ENCODE measurements at regions not wholly inside any gene's neighbourhood (a gene's known extent, or its start where the extent isn't known, plus 50 kb on each side); places are given as distances from the start of the nearest gene placed in this dataset.

- no peaks in the 10 kb centered on the region for H3K36me3 Mint-ChIP-seq (ENCODE audit: low read depth)
- H3K27ac Mint-ChIP-seq, result no peak overlapping the region
- H3K4me3 Mint-ChIP-seq, result no peak overlapping the region
- peaks cover 15% of the 10 kb centered on the region for H3K4me1 Mint-ChIP-seq (ENCODE audit: low read depth)
- H3K9me3 Mint-ChIP-seq, result no peaks in the 10 kb centered on the region
- H3K27me3 Mint-ChIP-seq (ENCODE audit: insufficient read depth), result no peaks in the 10 kb centered on the region
- DNase-seq, result no peak
- no peak for TF ChIP-seq CTCF (IDR thresholded peaks at IDR 0.05)
Measured at GRCh38 chr1:195325181-195325580, 1283.1 kb downstream of the KCNT2 start.

GRCh38 chr1:195306281-195306680, 1302.0 kb downstream of the KCNT2 start:
- Mint-ChIP-seq H3K4me3 (no peak overlapping the region), H3K9me3 (no peaks in the 10 kb centered on the region), H3K27me3 (ENCODE audit: insufficient read depth) (no peaks in the 10 kb centered on the region), H3K27ac (no peak overlapping the region), H3K4me1 (ENCODE audit: low read depth) (no peaks in the 10 kb centered on the region; the same call in 1 of the 2 replicates), H3K36me3 (ENCODE audit: low read depth) (no peaks in the 10 kb centered on the region)
- no peak for DNase-seq
- TF ChIP-seq CTCF (IDR thresholded peaks at IDR 0.05), result no peak

DNA sequence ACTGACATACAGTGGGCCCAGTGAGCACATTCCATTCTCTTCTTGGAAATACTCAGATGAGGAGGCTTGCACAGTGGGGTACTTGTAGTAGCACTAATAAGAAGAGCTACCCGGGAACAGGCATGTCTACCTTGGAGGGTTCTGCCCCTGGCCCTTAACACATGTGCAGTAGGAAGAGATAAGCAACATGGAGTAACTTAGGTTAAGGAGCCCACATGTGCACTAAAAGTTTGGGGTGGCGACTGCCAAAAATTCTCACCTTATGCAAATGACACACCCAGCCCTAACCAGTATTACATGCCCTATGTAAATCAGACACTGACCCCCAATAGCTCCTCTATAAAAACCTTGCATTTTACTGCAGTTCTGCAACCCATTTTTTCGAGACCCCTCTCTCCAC, 1313.3 kb downstream of the KCNT2 start:
- H3K27ac Mint-ChIP-seq, result no peak overlapping the region
- no peak for DNase-seq
- H3K4me3 Mint-ChIP-seq, result no peak overlapping the region
- H3K36me3 Mint-ChIP-seq (ENCODE audit: low read depth), result no peaks in the 10 kb centered on the region
- TF ChIP-seq CTCF (IDR thresholded peaks at IDR 0.05), result no peak
- H3K27me3 Mint-ChIP-seq (ENCODE audit: insufficient read depth), result no peaks in the 10 kb centered on the region
- H3K4me1 Mint-ChIP-seq (ENCODE audit: low read depth), result no peaks in the 10 kb centered on the region
- no peaks in the 10 kb centered on the region for H3K9me3 Mint-ChIP-seq

- no peak for TF ChIP-seq CTCF (IDR thresholded peaks at IDR 0.05)
- H3K4me3 Mint-ChIP-seq, result no peak overlapping the region
- H3K27ac Mint-ChIP-seq, result no peak overlapping the region
- H3K4me1 Mint-ChIP-seq (ENCODE audit: low read depth), result no peaks in the 10 kb centered on the region
- no peaks in the 10 kb centered on the region for H3K27me3 Mint-ChIP-seq (ENCODE audit: insufficient read depth)
- H3K9me3 Mint-ChIP-seq, result no peaks in the 10 kb centered on the region
- no peak for DNase-seq
- H3K36me3 Mint-ChIP-seq (ENCODE audit: low read depth), result no peaks in the 10 kb centered on the region
Measured at GRCh38 chr1:195278644-195279043, 1329.6 kb downstream of the KCNT2 start.

GRCh38 chr1:195275710-195276109, 1332.5 kb downstream of the KCNT2 start:
- H3K27me3 Mint-ChIP-seq (ENCODE audit: insufficient read depth), result no peaks in the 10 kb centered on the region
- H3K36me3 Mint-ChIP-seq (ENCODE audit: low read depth), result no peaks in the 10 kb centered on the region
- TF ChIP-seq CTCF (IDR thresholded peaks at IDR 0.05), result no peak
- H3K4me1 Mint-ChIP-seq (ENCODE audit: low read depth), result no peaks in the 10 kb centered on the region
- H3K4me3 Mint-ChIP-seq, result no peak overlapping the region
- H3K9me3 Mint-ChIP-seq, result no peaks in the 10 kb centered on the region
- no peak overlapping the region for H3K27ac Mint-ChIP-seq
- no peak for DNase-seq

- no peaks in the 10 kb centered on the region for H3K4me1 Mint-ChIP-seq (ENCODE audit: low read depth)
- no peak overlapping the region for H3K27ac Mint-ChIP-seq
- H3K9me3 Mint-ChIP-seq, result no peaks in the 10 kb centered on the region
- no peak for TF ChIP-seq CTCF (IDR thresholded peaks at IDR 0.05)
- no peak overlapping the region for H3K4me3 Mint-ChIP-seq
- H3K27me3 Mint-ChIP-seq (ENCODE audit: insufficient read depth), result no peaks in the 10 kb centered on the region
- H3K36me3 Mint-ChIP-seq (ENCODE audit: low read depth), result no peaks in the 10 kb centered on the region
- DNase-seq, result no peak
Measured at GRCh38 chr1:195251900-195252299, 1356.3 kb downstream of the KCNT2 start.
